ENCODE measurements at regions not wholly inside any gene's neighbourhood (a gene's known extent, or its start where the extent isn't known, plus 50 kb on each side); places are given as distances from the start of the nearest gene placed in this dataset.
A peak's percentile ranks its signal among the peaks of the same experiment; 100 is the strongest.
"Not testable (repeated sequence)": the region's sequence is repeated elsewhere in the genome, so short reads cannot be mapped to it uniquely, and the experiment has no call there.

DNA sequence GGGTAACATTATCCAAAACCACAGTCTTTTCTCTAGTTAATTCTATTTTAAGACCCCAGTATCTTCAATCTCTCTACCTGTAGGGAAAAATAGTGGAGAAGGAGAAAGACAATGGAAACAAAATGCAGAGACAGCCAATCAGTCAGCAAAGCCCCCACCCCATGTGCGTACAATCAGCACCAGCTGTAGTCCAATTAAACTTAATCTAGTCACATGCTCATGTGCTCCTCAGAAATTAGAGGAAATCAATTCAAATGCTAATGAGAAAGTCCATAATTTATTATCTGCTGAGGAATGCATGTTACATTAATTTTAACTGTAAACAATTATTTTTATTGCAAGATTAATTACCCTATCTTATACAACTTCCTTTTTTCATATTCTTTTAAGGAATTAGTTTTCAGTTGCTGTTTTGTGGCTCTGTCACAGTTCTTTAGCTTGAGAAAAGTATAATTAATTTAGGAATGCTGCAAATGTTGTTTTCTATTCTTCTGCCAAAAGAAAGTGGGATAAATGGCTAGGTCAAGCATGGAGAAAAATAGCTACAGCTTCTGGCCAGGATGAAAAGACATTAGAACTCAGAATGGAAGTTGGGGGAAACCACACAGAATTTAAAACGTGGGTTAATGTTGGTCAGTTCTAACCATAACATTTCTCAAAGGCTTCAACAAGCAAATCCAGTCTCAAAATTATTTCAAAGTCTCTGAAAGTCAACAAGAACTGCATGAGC lies 232.4 kb upstream of the HNRNPA3 start:
- no peak for DNase-seq

DNA sequence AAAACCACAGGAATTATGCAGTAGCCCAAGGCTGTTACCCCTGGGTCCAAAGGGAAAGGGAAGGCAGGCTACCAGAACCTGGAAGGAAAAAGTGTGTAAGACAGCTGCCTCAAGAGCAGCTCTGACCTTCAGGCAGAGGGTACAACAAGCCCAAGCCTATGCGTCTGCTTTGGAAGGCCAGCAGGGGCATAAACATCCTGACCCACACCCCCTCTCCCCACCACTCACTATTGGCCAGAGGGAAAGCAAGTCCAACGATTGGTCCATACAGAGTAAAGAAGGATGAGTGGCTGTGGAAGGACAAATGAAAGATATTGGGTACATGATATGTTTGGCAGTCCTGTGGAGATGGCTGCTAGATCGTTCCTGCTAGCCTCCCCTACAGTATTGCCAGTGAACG lies 227.6 kb upstream of the HNRNPA3 start:
- DNase-seq: no peak

DNA sequence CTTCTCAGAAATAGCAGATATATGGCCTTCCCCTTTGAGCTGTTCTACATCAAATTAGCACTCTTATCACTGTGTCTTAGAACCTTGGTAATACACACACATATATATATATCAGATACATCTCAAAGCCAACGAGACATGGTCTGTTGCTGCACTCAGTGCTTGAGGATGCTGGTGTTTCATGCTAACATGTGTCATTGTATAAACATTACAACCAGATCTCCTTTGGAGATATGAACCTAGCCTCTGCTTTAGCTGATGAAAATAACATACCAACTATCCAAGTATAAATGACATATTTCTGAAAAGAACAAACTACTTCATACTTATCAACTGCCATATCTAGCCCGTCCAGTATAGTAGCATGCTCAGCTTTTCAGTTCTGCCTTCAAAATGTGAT lies 226.7 kb upstream of the HNRNPA3 start:
- DNase-seq: no peak

- no peak for DNase-seq
These were observed 226.1 kb upstream of the HNRNPA3 start for GRCh38 chr2:176986487-176986886.

DNA sequence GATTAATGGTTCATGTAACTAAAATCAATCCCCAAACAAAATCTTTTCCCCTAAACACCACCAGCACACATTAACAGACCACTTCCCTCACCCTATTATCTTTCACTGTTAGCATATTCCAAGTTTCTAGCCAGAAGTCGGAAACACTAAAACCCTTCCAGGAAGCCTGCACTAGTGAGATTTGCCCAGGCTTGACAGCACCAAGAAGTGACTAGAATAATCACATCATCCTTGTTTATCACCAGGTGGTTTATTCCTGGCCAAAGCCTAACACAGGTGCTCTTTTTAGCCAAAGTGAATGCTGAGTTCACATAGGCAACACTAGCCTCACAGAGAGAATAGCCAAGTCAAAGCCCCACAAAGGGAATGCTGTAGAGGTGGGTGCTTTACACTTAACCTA lies 221.2 kb upstream of the HNRNPA3 start:
- no peak for DNase-seq

DNA sequence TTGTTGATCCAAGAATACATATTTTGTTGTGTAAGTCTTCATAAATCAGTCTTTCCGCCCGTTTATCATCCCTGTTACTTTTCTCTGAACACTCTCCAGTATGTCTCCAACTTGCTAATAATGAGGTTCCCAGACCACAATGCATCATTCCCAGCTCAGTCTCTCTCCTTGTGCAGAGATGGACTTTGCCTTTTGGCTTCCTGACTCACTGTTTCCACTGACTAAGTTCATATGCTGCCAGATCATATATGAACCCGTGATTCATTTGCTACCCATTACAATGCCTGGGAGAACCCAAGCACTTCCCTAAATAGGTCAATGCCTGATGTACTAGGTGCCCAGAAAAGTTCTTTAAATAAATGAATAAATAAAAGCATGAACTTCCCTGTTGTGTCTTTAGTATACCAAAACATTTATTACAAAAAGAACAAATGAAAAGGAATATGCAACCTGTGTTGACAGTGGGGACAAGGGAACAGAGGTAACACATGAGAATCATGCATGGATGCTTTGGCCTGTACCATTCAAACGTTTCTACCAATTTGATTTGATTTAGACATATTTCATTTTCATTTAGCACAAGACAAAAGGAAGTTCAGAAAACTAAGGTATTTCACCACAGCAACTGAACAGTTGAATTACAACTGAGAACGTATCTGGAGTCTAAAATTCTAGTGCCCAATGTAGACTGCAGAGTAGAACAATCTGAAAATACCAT lies 215.4 kb upstream of the HNRNPA3 start:
- DNase-seq: peak; percentile 17

- no peak for DNase-seq
These were observed 214.8 kb upstream of the HNRNPA3 start for GRCh38 chr2:176997792-176998169.

- DNase-seq: peak; percentile 66
These were observed 213.3 kb upstream of the HNRNPA3 start for GRCh38 chr2:176999301-176999700.

DNA sequence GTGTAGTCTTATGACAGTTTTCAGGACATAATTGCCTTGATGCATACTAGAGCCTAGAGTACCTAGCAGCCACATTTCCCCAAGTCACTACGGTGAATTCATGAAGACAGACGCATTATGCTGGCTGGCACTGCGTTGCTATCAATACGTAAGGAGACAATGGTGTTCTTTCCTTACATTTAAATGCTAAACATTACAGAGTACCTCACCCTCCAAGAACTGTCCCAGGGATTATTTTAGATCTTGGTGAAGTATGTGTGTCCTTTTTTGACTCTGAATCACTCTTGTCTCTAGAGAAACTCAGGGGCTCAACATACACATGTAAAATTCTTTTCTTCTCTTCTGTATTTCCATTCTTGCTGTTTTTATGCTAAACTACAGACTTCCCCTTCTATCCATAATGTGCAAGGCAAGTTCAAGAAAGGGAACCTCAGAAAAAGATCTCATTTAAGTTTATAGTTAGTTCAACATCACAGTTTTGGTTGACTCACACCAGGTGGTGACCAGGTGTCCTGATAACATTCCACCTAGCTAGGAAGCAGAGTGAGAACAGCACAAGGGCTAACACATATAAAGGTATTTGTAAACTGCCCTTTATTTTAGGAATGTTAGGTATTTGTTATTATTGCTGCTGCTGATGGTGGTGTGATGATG lies 212.4 kb upstream of the HNRNPA3 start:
- no peak for DNase-seq

DNA sequence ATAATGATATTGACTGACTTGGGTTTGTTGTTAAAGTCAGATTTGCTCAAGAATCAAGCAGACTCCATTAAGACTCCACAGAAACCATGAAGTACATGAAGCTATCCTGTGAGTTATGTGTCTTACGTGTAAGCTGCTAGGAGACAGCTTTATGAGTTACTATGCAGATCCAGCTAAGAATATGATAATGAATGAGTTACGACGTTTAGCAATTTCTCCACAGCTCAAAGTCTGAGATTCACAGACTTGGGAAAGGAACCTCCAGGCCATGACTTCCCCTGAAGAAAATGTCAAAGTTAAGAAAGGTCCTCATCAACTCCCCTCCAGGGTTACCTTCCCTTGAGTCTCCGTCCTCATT lies 211.9 kb upstream of the HNRNPA3 start:
- DNase-seq: no peak

DNA sequence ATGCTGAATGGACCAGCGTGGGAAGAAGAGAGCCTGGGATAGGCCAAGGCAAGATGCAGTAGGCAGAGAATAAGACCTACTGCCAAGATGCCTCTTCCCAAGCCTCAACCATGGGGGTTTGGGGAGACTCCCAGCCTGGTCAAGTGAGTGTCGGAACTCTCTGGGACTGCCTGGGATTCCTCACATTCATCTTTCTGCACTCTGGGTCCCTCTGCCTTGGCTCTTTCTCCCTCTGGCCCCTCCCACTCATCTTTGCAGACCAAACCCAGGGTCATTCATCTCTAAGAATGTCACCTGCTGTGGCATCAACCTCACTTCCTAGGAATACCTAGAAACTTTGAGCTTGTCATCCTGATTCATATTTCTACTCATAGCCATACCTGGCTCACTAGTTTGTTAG lies 211.3 kb upstream of the HNRNPA3 start:
- DNase-seq: no peak

DNA sequence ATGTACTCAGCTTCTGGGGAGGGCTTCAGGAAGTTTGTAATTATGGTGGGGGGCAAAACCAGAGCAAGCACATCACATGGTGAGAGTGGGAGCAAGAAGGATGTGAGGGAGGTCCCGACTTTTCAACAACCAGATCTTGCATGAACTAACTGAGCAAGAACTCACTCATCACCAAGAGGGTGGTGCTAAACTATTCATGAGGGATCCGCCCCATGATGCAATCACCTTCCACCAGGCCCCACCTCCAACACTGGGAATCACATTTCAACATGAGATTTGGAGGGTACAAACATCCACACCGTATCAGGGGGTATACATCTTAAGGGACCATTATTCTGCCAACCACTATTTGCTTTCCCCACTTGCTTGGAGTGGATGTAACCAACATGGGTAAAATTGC lies 209.6 kb upstream of the HNRNPA3 start:
- DNase-seq: no peak

DNA sequence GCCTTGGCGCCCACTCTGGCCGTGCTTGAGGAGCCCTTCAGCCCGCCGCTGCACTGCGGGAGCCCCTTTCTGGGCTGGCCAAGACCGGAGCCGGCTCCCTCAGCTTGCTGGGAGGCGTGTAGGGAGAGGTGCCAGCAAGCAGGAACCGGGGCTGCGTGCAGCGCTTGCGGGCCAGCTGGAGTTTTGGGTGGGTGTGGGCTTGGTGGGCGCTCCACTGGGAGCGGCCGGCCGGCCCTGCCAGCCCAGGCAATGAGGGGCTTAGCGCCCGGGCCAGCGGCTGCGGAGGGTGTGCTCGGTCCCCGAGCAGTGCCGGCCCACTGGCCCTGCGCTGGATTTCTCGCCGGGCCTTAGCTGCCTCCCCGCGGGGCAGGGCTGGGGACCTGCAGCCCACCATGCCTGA lies 204.9 kb upstream of the HNRNPA3 start:
- DNase-seq: not testable (repeated sequence)

- not testable (repeated sequence) for DNase-seq
These were observed 203.9 kb upstream of the HNRNPA3 start for GRCh38 chr2:177008662-177009061.

DNA sequence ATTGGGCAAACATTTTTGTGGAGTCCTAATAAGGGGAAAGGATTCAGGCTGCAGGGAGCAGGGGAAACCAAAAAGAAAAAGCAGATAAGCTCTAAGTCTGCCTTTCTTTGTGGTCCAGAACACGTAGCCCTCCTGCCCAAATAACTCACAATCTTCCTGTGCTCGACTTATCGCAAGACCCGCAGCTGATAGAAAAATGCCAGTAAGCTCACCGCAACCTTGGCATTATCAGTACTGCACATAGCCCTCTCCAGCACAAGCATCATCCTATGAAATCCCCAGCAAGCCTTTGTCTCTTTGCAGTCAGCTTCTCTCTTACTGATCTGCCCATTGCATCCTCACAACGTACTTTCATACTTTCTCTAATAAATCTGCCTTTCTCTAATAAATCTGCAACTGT lies 202.4 kb upstream of the HNRNPA3 start:
- no peak for DNase-seq

DNA sequence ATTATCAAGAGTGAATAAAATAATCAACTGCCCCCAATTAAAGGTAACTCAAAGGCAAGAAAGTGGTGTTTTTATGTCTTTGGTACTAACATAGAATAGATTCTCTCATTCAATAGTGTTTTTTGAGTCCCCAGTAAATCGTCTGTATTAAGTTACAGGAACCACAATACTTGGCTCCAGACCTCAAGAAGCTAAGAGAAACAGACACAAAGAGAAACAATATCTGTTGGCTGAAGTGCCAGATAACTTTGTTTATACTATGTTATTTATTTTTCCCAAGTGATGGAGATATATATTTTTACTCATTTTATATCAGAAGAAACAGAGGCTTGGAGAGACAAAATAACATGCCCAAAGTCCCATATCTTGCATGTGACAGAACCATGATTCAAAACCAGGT lies 201.7 kb upstream of the HNRNPA3 start:
- DNase-seq: no peak

- DNase-seq: no peak
These were observed 197.6 kb upstream of the HNRNPA3 start for GRCh38 chr2:177014946-177015345.

GRCh38 chr2:177015356-177015923 lies 197.2 kb upstream of the HNRNPA3 start:
- DNase-seq: no peak

DNA sequence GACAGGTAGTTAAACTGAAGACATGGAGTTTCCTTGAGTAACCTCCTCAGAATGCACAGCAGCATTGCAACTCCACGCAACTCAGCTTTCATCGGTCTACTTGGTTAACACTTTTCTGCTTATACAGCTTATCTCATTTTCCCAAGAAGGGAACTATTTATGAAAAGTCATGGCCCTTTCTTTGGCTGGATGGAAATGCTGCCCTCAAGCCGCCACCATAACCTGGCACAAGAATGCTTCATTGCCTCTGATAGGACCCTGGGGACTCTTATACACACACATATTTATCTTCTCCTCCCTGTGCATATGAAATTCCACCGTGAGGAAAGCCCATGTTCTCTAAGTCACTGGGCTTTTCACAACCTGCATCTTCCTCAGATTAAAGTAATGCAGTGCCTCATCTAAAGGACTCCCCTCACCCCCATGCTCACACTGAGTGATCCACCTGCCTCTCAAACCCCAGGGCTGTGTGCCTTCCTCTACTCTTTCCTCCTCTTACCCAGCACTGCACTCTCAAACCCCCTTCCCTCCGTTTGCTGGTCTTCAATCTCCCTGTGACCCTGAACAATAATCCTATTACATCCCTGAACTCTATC lies 192.0 kb upstream of the HNRNPA3 start:
- DNase-seq: no peak

GRCh38 chr2:177021706-177022343 lies 190.8 kb upstream of the HNRNPA3 start:
- DNase-seq: no peak

DNA sequence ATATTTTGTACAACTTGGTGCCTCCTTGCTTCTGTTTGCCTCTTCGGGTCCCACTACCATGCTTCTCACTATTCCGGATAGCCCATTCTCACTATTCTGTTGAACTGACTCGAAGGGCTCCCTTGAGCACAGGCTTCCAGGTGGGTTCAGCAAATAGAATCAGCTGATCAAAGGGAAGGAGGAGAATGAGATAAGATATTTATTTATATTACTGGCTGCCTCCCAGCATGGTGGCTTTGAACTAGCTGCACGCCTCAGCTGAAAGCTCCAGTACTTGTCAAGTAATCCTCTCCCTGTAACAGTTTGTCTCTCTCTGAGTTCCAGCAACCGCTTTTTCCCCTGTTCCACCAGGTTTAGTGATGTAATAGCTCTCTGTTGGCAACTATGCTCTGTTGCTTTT lies 187.8 kb upstream of the HNRNPA3 start:
- no peak for DNase-seq

DNA sequence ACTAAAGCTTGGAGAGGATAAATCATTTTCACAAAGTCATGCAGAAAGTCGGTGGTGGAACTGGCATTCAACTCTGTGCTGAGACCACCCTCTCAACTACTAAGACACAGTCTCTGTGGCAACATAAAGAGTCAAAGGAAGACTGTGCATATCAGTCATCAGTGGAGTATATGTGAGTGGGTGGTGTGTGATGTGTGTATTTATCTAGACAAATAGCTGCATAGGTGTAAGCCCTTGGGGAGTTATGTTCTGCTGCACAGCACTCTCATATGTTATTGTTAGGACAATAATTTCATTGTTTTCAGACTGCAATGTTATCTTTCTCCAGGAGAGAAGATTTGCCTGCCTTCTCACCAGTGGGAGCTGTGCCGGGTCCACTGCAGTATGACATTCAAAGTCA lies 186.3 kb upstream of the HNRNPA3 start:
- no peak for DNase-seq
